OCI-LY3 (cell line): ENCODE measurements at regions not wholly inside any gene's neighbourhood (a gene's known extent, or its start where the extent isn't known, plus 50 kb on each side); places are given as distances from the start of the nearest gene placed in this dataset.

Experiments
- H2AFZ ChIP-seq: fragments of 200-600, 300-600 bp; shearing (Covaris generic); 2 replicates; pipeline ENCODE4 v1.6.0; 2014; ENCODE audit warnings: antibody characterized with exemption, low read depth, low read length
- H3K27ac ChIP-seq: fragments of 200-600, 300-600 bp; sonication (generic); 2 replicates; pipeline ENCODE4 v1.5.1; 2014; ENCODE audit warnings: mild to moderate bottlenecking, low read length, moderate library complexity, mixed read lengths
- H3K27me3 ChIP-seq: fragments of 200-600, 300-600 bp; sonication (generic); 2 replicates; pipeline ENCODE4 v1.6.1; 2014; ENCODE audit warnings: low read depth, low read length, mixed read lengths
- H3K36me3 ChIP-seq: fragments of 200-600, 300-600 bp; sonication (generic); replicated peaks from 2 replicates; pipeline ENCODE3; 2014; ENCODE audit warnings: low read depth, low read length, mixed read lengths
- H3K4me1 ChIP-seq: fragments of 300-600, 200-600 bp; sonication (generic); 2 replicates; pipeline ENCODE4 v1.6.1; 2014; ENCODE audit warnings: low read length, mixed read lengths
- H3K4me2 ChIP-seq: fragments of 200-600, 300-600 bp; sonication (generic); 2 replicates; pipeline ENCODE4 v1.6.1; 2014; ENCODE audit warnings: low read length, mixed read lengths
- H3K4me3 ChIP-seq: fragments of 300-600, 200-600 bp; sonication (generic); 2 replicates; pipeline ENCODE4 v1.5.1; 2014; ENCODE audit warnings: antibody characterized with exemption, mild to moderate bottlenecking, low read length, moderate library complexity
- H3K79me2 ChIP-seq: fragments of 300-600, 200-600 bp; shearing (Covaris generic); 2 replicates; pipeline ENCODE4 v1.6.1; 2014; ENCODE audit warnings: mild to moderate bottlenecking, low read length, mixed read lengths
- H3K9ac ChIP-seq: fragments of 300-600, 200-600 bp; shearing (Covaris generic); 2 replicates; pipeline ENCODE4 v1.6.0; 2014; ENCODE audit warnings: mild to moderate bottlenecking, low read length, moderate library complexity
- H3K9me3 ChIP-seq: fragments of 200-600, 300-600 bp; shearing (Covaris generic); 2 replicates; pipeline ENCODE4 v1.6.1; 2014; ENCODE audit warnings: low read length, mixed read lengths; ENCODE audit not compliant: insufficient read depth
- H4K20me1 ChIP-seq: fragments of 200-600, 300-600 bp; sonication (generic); 2 replicates; pipeline ENCODE4 v1.6.1; 2016; ENCODE audit warnings: low read length, mixed read lengths; ENCODE audit not compliant: insufficient read depth
- CTCF ChIP-seq: fragments of 200-600, 300-600 bp; sonication (generic); IDR thresholded peaks from 2 replicates; pipeline ENCODE4 v1.5.1; 2014; ENCODE audit warnings: antibody characterized with exemption, low read length, low read depth
- EZH2phosphoT487 ChIP-seq: fragments of 200-600 bp; shearing (Covaris generic); IDR thresholded peaks from 2 replicates; pipeline ENCODE4 v1.6.1; 2018; ENCODE audit warnings: antibody characterized with exemption, mixed run types, low read depth

- H3K4me3 ChIP-seq, result no peak overlapping the region
These were observed 190.1 kb downstream of the CDCA7 start for GRCh38 chr2:173544641-173545363.

GRCh38 chr2:173545364-173545763 is 190.7 kb downstream of the CDCA7 start:
- Histone ChIP-seq H2AFZ (no peak overlapping the region), H3K4me3 (no peak overlapping the region), H3K9me3 (no peaks in the 10 kb centered on the region), H3K9ac (no peak overlapping the region), H3K4me1 (no peaks in the 10 kb centered on the region), H3K36me3 (no peaks in the 10 kb centered on the region), H4K20me1 (no peaks in the 10 kb centered on the region), H3K79me2 (no peaks in the 10 kb centered on the region), H3K27ac (no peak overlapping the region), H3K4me2 (no peak overlapping the region), H3K27me3 (peaks cover 22% of the 10 kb centered on the region)
- TF ChIP-seq EZH2phosphoT487 (no peak), CTCF (no peak)

More at GRCh38 chr2:173544641-173545363, 190.1 kb downstream of the CDCA7 start:
- TF ChIP-seq EZH2phosphoT487 (no peak), CTCF (no peak)
- no peak overlapping the region for H3K27ac ChIP-seq
- no peaks in the 10 kb centered on the region for H3K9me3 ChIP-seq
- H4K20me1 ChIP-seq, result no peaks in the 10 kb centered on the region
- H3K4me1 ChIP-seq, result no peaks in the 10 kb centered on the region
- H3K4me2 ChIP-seq, result no peak overlapping the region
- H2AFZ ChIP-seq, result no peak overlapping the region
- peaks cover 22% of the 10 kb centered on the region for H3K27me3 ChIP-seq
- no peaks in the 10 kb centered on the region for H3K36me3 ChIP-seq
- H3K79me2 ChIP-seq, result no peaks in the 10 kb centered on the region
- H3K9ac ChIP-seq, result no peak overlapping the region

- Histone ChIP-seq H4K20me1 (no peaks in the 10 kb centered on the region), H3K79me2 (no peaks in the 10 kb centered on the region), H2AFZ (no peak overlapping the region), H3K9ac (no peak overlapping the region), H3K36me3 (no peaks in the 10 kb centered on the region), H3K4me1 (no peaks in the 10 kb centered on the region), H3K9me3 (no peaks in the 10 kb centered on the region), H3K4me2 (peak overlapping the region; percentile 30), H3K4me3 (peak overlapping the region; percentile 14; the same call in 1 of the 2 replicates), H3K27ac (no peak overlapping the region), H3K27me3 (peaks cover 22% of the 10 kb centered on the region)
- TF ChIP-seq CTCF (no peak), EZH2phosphoT487 (no peak)
These were observed 192.8 kb downstream of the CDCA7 start for GRCh38 chr2:173547499-173547898.

GRCh38 chr2:173550143-173550542 is 195.5 kb downstream of the CDCA7 start:
- Histone ChIP-seq H3K9me3 (no peaks in the 10 kb centered on the region), H3K4me2 (no peak overlapping the region), H2AFZ (no peak overlapping the region), H3K27ac (no peak overlapping the region), H3K4me1 (no peaks in the 10 kb centered on the region), H3K27me3 (peaks cover 21% of the 10 kb centered on the region), H3K4me3 (no peak overlapping the region), H3K36me3 (no peaks in the 10 kb centered on the region), H3K79me2 (no peaks in the 10 kb centered on the region), H3K9ac (no peak overlapping the region), H4K20me1 (no peaks in the 10 kb centered on the region)
- TF ChIP-seq CTCF (no peak), EZH2phosphoT487 (no peak)
